Skin of body (tissue), 1 donor: ENCODE measurements at regions not wholly inside any gene's neighbourhood (a gene's known extent, or its start where the extent isn't known, plus 50 kb on each side); places are given as distances from the start of the nearest gene placed in this dataset.
A peak's percentile ranks its signal among the peaks of the same experiment; 100 is the strongest.
"Not testable (repeated sequence)": the region's sequence is repeated elsewhere in the genome, so short reads cannot be mapped to it uniquely, and the experiment has no call there.

Experiments
- DNase-seq: peaks from one replicate; lab custom pipeline; 2025; lab: John Stamatoyannopoulos, UW

DNA sequence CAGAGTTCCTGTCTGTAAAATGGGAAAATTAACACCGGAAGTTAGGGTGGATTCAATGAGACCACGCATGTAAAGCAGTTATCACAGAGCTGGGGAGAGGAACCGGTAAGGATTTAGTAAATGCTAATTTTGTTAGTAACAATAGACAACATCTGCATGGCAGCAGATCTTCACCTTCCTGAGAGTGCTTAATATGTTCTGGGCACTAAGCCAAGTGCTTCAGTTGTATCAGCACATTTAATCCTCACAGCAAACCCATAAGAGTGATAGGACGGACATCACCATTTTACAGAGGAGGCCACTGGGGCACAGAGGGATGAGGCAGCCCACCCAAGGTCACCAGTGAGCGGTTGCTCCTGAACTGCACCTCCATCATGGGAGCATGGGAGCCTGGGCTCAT is 189.4 kb downstream of the WNT5A start:
- no peak for DNase-seq

DNA sequence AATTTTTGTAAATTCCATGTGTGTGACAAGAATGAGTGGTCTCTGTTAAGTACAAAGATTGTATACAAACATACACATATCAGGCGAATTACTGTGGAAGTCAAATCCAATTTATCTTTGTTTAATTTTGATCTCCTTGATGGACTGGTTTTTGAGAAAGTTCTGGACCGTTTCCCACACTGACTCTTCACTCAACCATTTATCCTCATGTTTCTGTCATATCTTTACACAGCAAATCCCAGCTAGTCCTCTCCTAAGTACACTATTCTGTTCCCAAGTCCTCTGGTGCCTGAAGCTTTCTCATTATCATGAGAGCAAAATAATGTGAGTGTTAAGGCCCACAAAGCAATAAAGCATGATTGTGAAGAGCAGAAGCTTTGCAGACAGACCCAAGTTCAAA is 189.9 kb downstream of the WNT5A start:
- no peak for DNase-seq

GRCh38 chr3:55296791-55297190 is 190.3 kb downstream of the WNT5A start:
- DNase-seq = no peak

DNA sequence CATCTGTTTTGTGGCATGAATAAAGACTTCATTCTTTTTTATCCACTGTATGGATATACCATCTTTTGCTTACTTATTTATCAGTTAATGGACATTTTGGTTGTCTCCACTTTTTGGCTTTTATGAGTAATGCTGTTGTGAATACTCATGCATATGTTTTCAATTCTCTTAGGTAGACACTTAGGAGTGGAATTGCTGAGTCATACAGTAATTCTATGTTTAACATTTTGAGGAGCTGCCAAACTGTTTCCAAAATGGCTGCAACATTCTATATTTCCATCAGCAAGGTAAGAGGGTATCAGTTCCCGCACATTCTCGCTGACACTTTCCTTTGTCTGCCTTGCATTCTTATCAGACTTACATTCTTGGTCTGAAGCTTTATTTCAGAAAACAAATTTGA is 191.1 kb downstream of the WNT5A start:
- no peak for DNase-seq

GRCh38 chr3:55294557-55294956 is 192.5 kb downstream of the WNT5A start:
- DNase-seq = no peak

DNA sequence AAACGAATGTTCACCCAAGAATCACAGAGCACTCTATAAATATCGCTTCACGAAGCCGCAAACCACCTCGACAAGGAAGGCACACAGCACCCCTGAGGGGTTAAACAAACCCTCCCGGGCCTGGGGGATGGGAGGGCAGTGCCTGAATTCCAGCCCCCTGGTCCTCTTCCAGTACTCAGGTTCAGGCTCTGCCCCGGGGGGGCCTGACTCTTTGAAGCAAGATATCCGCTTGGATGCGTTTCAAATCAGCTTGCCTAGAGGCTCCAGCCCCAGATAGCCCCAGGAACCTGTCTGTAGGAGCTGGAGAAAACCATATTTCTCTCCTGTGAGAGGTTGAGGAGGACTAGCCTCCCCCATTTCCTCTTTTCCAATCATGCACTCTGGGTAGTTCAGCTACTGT is 194.7 kb downstream of the WNT5A start:
- no peak for DNase-seq

DNA sequence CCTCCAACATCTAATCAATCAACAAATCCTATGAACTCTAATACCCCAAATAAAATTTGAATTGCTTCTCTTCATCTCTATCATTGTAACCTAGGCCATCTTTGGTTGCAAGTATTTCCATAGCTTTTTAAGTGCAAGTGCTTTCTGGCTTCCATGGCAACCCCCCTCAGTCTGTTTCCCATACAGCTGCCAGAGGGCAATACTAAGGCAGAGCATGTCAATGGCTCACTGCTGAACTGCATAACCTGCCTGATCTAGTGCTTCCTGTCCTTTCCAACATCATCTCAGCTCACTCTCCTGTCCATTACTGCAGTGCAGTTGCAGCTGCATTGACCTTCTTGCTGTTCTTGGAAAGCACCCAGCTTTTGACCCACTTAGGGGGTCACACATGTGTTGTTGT is 198.4 kb downstream of the WNT5A start:
- no peak for DNase-seq

GRCh38 chr3:55286693-55287092 is 200.4 kb downstream of the WNT5A start:
- no peak for DNase-seq

DNA sequence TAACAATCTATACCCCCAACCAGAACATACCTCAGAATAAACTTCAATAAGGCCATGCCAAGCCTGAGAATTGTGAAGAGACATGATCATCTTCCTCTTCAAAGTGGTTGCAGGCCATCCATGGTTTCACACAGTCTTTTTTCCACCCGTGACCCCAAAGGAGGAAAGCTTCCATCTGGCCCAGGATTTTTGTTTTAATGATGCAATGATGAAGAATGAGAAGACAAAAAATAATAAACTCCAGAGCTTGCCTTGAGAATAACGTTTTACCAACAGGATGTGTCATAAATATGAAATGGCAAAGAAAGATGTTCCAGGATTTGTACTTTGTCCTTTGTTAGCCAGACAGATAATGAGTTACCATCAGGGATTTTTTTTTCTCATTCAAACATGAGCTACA is 201.9 kb downstream of the WNT5A start:
- peak; percentile 55 for DNase-seq

- DNase-seq = no peak
Observed at GRCh38 chr3:55283441-55283925, 203.6 kb downstream of the WNT5A start.

DNA sequence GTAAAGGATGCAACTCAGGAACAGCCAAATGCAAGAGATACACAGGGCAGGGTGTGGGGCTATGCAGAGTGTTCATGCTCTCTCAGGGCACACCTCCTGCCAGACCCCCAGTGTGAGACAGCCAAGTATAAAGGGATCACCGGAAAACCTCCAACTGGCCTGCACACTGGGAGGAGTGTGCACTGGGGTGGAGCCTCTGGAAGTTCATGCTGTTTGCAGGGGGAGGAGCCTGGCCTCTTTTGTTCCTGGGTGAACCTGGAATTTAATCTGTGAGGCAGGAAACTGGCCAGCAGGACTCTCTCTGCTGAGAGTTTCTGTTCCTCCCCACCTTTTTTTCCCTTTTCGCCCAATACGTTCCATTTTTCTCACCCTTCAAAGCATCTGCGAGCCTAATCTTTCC is 204.1 kb downstream of the WNT5A start:
- DNase-seq = no peak

GRCh38 chr3:55272031-55272645 is 215.0 kb downstream of the WNT5A start:
- no peak for DNase-seq

DNA sequence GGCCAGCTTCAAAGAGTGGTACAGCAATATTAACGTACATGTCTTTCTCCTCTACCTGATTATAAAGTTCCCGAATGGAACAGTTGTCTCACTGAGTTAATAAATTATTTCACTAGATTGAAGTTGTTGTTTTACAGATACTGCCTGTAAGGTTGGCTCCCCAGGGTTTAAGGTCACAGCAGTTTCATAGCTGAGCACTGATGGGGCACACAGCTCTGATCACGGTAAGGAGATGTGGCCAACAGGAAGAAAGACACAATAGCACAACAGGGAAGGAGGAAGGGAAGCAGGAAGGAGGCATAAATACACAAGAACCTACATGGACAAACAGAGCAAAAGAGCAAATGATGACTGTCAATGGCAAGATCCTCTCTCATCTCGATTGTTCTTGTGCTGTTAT is 215.6 kb downstream of the WNT5A start:
- no peak for DNase-seq

- no peak for DNase-seq
Observed at GRCh38 chr3:55270976-55271375, 216.1 kb downstream of the WNT5A start.

GRCh38 chr3:55269636-55270035 is 217.5 kb downstream of the WNT5A start:
- no peak for DNase-seq

DNA sequence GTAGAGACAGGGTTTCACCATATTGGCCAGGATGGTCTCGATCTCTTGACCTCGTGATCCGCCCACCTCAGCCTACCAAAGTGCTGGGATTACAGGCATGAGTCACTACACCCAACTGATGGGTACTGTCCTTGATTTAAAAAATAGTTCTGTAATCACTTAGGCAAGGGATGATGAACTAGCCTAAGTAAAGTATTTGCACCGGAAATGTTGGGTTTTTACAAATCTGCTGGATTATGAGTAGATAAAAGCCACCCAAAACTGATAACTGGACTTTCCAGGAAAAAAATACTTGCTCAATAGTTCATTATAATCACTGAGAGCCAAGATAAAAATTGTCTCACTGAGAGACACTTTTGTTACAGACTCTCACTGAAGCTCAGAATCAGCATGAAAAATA is 218.0 kb downstream of the WNT5A start:
- DNase-seq = no peak

DNA sequence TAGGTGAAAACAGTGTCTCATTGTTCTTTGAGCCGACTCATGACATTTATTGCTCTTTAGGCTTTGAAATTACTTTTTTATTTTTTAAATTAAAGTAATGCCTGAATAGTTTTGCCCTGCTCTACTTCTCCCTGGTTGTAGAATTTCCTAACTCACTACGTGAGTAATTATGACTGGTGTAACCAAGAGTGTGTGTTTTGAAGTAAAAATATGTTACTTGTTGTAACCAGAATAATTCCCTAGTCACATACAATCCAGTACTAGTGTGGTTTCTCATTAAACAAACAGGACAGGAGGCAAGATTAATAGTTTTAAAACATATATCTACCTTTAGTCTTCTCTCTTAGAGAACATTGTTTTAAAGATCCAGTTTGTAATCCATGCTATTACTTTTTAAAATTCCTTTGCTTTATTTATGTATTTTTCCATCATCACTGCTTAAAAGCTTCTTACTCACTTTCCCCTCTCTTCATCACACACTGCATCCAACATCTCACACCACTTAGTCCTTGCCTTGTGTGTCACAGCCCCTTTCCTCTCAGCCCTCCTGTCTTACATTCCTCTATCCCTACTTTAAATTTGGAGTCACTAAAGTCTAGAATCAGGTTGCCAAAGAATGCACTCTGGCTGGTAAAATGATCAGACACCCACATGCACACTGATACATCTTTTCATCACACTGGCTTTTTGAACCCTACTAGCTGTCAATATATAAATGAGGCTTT is 219.7 kb downstream of the WNT5A start:
- DNase-seq = no peak

- no peak for DNase-seq
Observed at GRCh38 chr3:55264919-55265318, 222.2 kb downstream of the WNT5A start.

GRCh38 chr3:55252921-55253320 is 234.2 kb downstream of the WNT5A start:
- no peak for DNase-seq

DNA sequence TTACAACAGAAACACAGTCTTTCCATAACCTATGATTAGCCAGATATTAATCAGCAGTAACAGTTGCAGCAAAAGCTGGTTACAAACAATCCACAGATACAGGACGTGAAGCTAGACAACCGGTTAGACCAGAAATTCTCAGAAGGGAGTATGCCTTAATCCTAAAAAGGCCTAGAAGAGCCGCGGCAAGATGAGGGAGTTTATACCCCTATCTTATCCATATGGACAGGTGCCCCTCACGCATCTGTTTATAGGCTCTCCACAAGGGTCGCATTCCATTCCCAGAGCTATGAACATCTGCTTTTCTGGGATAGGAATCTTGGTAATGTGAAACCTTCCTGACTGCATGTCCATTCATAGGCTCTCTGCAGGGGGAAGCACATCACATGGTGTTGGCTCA is 237.9 kb downstream of the WNT5A start:
- not testable (repeated sequence) for DNase-seq

GRCh38 chr3:55247666-55248065 is 239.4 kb downstream of the WNT5A start:
- DNase-seq = no peak

DNA sequence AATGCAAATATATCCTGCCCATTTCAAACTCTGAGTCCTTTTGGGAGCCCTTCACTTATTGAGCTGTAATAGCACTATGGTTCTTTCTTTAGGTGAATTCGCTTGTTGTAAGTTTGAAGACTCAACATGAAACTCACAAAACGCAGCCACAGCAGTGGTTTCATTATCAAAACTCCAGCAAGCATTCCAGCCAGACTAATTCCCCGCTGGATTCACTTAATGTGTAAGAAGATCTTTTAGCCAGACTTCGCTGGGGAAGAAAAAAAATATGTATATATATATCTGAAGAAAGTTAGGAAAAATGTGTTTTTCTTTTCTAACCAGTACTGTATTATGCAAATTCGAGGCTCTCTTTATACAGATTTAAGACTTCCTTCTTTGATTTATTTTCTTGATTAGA is 241.1 kb downstream of the WNT5A start:
- DNase-seq = peak; percentile 48

DNA sequence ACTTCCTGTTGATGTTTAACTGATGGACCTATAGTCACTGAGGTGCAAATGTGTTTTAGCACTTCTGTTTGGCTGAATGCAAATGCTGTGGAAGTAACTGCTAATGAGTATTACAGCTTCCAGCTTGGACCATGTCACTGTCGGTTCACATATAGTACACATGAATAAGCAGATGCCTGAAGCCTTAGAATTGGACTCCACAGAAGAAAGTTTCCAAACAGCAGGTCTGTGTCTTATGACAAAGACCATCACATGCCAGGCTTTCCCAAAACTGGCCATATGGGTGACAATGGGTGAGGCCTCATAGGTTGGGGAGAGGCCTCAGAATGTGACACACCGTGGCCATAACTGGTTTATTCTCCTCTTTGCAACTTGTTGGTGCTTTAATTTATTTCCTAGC is 241.8 kb downstream of the WNT5A start:
- DNase-seq = no peak
